ENCODE measurements at regions not wholly inside any gene's neighbourhood (a gene's known extent, or its start where the extent isn't known, plus 50 kb on each side); places are given as distances from the start of the nearest gene placed in this dataset.
"Not testable (repeated sequence)": the region's sequence is repeated elsewhere in the genome, so short reads cannot be mapped to it uniquely, and the experiment has no call there.

DNA sequence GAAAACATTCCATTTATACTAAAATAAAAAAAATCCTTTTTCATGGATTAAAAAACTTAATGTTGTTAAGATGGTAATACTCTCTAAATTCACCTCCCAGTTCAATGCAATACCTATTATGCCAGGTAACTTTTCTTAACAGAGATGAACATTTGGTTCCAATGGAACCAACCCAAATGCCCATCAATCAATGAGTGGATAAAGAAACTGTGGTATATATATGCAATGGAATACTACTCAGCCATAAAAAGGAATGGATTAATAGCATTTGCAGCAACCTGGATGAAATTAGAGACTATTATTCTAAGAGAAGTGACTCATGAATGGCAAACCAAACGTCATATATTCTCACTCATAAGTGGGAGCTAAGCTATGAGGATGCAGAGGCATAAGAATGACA, 154.4 kb upstream of the NPY2R start:
- not testable (repeated sequence) for TF ChIP-seq CTCF (IDR thresholded peaks at IDR 0.05; ENCODE audit: low read depth, low read length, poor library complexity, severe bottlenecking); EZH2phosphoT487 (IDR thresholded peaks at IDR 0.05; ENCODE audit: borderline replicate concordance, low read length)
